Vagina (tissue), 2 donors: ENCODE measurements at regions not wholly inside any gene's neighbourhood (a gene's known extent, or its start where the extent isn't known, plus 50 kb on each side); places are given as distances from the start of the nearest gene placed in this dataset.

ENCODE experiments used
- DNase-seq, 2 donors: peaks; one replicate each; pipeline ENCODE4 v3.0.0-alpha.2; 2017; ENCODE audit errors: extremely low spot score in 2 of 2
- H3K27ac ChIP-seq: fragments of 200-600 bp; sonication (generic); one replicate; pipeline ENCODE4 v1.5.1; 2019
- H3K27me3 ChIP-seq: fragments of 200-600 bp; sonication (generic); one replicate; pipeline ENCODE4 v1.5.1; 2019
- H3K36me3 ChIP-seq, 2 donors: fragments of 200-600 bp; sonication (generic); one replicate each; pipeline ENCODE4 v1.5.1; 2017 to 2019
- H3K4me1 ChIP-seq: fragments of 200-600 bp; sonication (generic); one replicate; pipeline ENCODE4 v1.5.1; 2019
- H3K4me3 ChIP-seq, 2 donors: fragments of 200-600 bp; sonication (generic); 1 replicate in 1 of 2; 2 replicates in 1 of 2; pipeline ENCODE4 v1.5.1; 2016 to 2019
- H3K9me3 ChIP-seq: fragments of 200-600 bp; sonication (generic); one replicate; pipeline ENCODE4 v1.5.1; 2019
- POLR2A ChIP-seq, 2 donors: fragments of 450-650 bp; IDR thresholded peaks; one replicate each; pipeline ENCODE4 v1.6.1; 2017; ENCODE audit warnings: antibody characterized with exemption in 2 of 2, mild to moderate bottlenecking in 2 of 2, moderate library complexity in 2 of 2
- POLR2AphosphoS5 ChIP-seq, 2 donors: sonication (generic); formaldehyde crosslinking; IDR thresholded peaks; one replicate each; pipeline ENCODE4 v1.9.0; 2017; ENCODE audit warnings: antibody characterized with exemption in 2 of 2, mild to moderate bottlenecking in 2 of 2, low read depth in 1 of 2; ENCODE audit not compliant: insufficient read depth in 1 of 2
- intact Hi-C: fragments of 100-400 bp; cut with DNase I; formaldehyde crosslinking; loops from one replicate; pipeline ENCODE4 v1.15.1; 2023
- TF ChIP-seq, protein P1 (sequence below), 3 experiments: fragments of 450-650 bp in 2 of 3; fragments of 200-600 bp in 1 of 3; sonication (generic) in 1 of 3; IDR thresholded peaks; one replicate each; pipeline ENCODE4 v1.5.1; 2017 to 2019; ENCODE audit warnings: antibody characterized with exemption in 3 of 3, mild to moderate bottlenecking in 2 of 3, moderate library complexity in 2 of 3

- no peaks in the 10 kb centered on the region for H3K36me3 ChIP-seq
- H3K9me3 ChIP-seq = no peaks in the 10 kb centered on the region
- intact Hi-C loops = no loop called here
- H3K4me3 ChIP-seq = no peak overlapping the region
- TF ChIP-seq, protein P1, sequence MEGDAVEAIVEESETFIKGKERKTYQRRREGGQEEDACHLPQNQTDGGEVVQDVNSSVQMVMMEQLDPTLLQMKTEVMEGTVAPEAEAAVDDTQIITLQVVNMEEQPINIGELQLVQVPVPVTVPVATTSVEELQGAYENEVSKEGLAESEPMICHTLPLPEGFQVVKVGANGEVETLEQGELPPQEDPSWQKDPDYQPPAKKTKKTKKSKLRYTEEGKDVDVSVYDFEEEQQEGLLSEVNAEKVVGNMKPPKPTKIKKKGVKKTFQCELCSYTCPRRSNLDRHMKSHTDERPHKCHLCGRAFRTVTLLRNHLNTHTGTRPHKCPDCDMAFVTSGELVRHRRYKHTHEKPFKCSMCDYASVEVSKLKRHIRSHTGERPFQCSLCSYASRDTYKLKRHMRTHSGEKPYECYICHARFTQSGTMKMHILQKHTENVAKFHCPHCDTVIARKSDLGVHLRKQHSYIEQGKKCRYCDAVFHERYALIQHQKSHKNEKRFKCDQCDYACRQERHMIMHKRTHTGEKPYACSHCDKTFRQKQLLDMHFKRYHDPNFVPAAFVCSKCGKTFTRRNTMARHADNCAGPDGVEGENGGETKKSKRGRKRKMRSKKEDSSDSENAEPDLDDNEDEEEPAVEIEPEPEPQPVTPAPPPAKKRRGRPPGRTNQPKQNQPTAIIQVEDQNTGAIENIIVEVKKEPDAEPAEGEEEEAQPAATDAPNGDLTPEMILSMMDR (IDR thresholded peaks at IDR 0.05) = no peak
- no peak for TF ChIP-seq POLR2A (IDR thresholded peaks at IDR 0.05)
- no peak for TF ChIP-seq POLR2AphosphoS5 (IDR thresholded peaks at IDR 0.05; ENCODE audit: insufficient read depth in 1 of 2, low read depth in 1 of 2)
- no peak for DNase-seq
- H3K27ac ChIP-seq = peak overlapping the region; percentile 46
- H3K27me3 ChIP-seq = no peaks in the 10 kb centered on the region
- H3K4me1 ChIP-seq = no peaks in the 10 kb centered on the region
Observed at GRCh38 chr7:96786998-96787395, 77.4 kb upstream of the SEM1 start.

DNA sequence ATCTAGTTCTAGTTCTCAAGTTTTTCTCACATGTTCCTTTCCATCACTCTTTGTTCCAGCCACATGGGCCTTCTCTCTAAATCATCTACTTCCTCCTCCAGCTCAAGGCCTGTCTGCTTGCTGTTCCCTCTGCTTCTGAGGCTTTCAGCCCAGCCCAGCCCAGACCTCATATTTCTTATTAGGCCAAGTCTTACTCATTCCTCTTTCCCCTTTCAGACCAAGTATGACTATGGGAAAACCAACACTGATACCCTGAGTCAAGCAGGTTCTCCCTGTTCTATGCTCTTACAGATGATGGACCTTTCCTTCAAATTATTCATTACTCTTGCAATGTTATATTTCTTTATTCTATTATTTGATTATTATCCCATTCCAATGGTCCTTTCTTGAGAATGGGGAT, 80.3 kb upstream of the SEM1 start:
- Histone ChIP-seq H3K27ac (no peak overlapping the region), H3K9me3 (no peaks in the 10 kb centered on the region), H3K36me3 (no peaks in the 10 kb centered on the region), H3K4me1 (no peaks in the 10 kb centered on the region), H3K4me3 (no peak overlapping the region), H3K27me3 (no peaks in the 10 kb centered on the region)
- TF ChIP-seq, protein P1 (IDR thresholded peaks at IDR 0.05) = no peak
- TF ChIP-seq POLR2AphosphoS5 (IDR thresholded peaks at IDR 0.05; ENCODE audit: insufficient read depth in 1 of 2, low read depth in 1 of 2) (no peak), POLR2A (IDR thresholded peaks at IDR 0.05) (no peak)
- DNase-seq = no peak
- intact Hi-C loops = no loop called here

GRCh38 chr7:96792115-96792514, 82.5 kb upstream of the SEM1 start:
- DNase-seq = no peak
- no peak overlapping the region for H3K27ac ChIP-seq
- intact Hi-C loops = no loop called here
- H3K4me3 ChIP-seq = no peak overlapping the region
- TF ChIP-seq, protein P1 (IDR thresholded peaks at IDR 0.05) = no peak
- TF ChIP-seq POLR2A (IDR thresholded peaks at IDR 0.05) (no peak), POLR2AphosphoS5 (IDR thresholded peaks at IDR 0.05; ENCODE audit: insufficient read depth in 1 of 2, low read depth in 1 of 2) (no peak)
- H3K36me3 ChIP-seq = no peaks in the 10 kb centered on the region
- H3K4me1 ChIP-seq = no peaks in the 10 kb centered on the region
- no peaks in the 10 kb centered on the region for H3K27me3 ChIP-seq
- H3K9me3 ChIP-seq = no peaks in the 10 kb centered on the region

- Histone ChIP-seq H3K36me3 (no peaks in the 10 kb centered on the region), H3K9me3 (no peaks in the 10 kb centered on the region), H3K4me3 (no peak overlapping the region), H3K27ac (no peak overlapping the region), H3K4me1 (no peaks in the 10 kb centered on the region), H3K27me3 (no peaks in the 10 kb centered on the region)
- no peak for DNase-seq
- intact Hi-C loops = no loop called here
- TF ChIP-seq POLR2A (IDR thresholded peaks at IDR 0.05) (no peak), POLR2AphosphoS5 (IDR thresholded peaks at IDR 0.05; ENCODE audit: insufficient read depth in 1 of 2, low read depth in 1 of 2) (no peak)
- TF ChIP-seq, protein P1 (IDR thresholded peaks at IDR 0.05) = no peak
Observed at GRCh38 chr7:96794063-96794462, 84.4 kb upstream of the SEM1 start.

- Histone ChIP-seq H3K36me3 (no peaks in the 10 kb centered on the region), H3K27me3 (no peaks in the 10 kb centered on the region), H3K4me1 (no peaks in the 10 kb centered on the region), H3K27ac (no peak overlapping the region), H3K9me3 (no peaks in the 10 kb centered on the region), H3K4me3 (no peak overlapping the region)
- no peak for DNase-seq
- intact Hi-C loops = no loop called here
- TF ChIP-seq POLR2A (IDR thresholded peaks at IDR 0.05) (no peak), POLR2AphosphoS5 (IDR thresholded peaks at IDR 0.05; ENCODE audit: insufficient read depth in 1 of 2, low read depth in 1 of 2) (no peak)
- TF ChIP-seq, protein P1 (IDR thresholded peaks at IDR 0.05) = no peak
Observed at GRCh38 chr7:96800122-96800521, 90.5 kb upstream of the SEM1 start.
